HG03066 (cell line): ENCODE measurements at regions not wholly inside any gene's neighbourhood (a gene's known extent, or its start where the extent isn't known, plus 50 kb on each side); places are given as distances from the start of the nearest gene placed in this dataset.

ENCODE experiments used
- ATAC-seq: cut with Tn5 transposase; IDR thresholded peaks from one replicate; pipeline ENCODE4 v1.9.1; 2021; ENCODE audit warnings: low read depth; ENCODE audit not compliant: unreplicated experiment

- no peak for ATAC-seq
Measured at GRCh38 chr12:24482882-24483604, 465.9 kb downstream of the BCAT1 start.

GRCh38 chr12:24482044-24482443, 466.9 kb downstream of the BCAT1 start:
- no peak for ATAC-seq

GRCh38 chr12:24480766-24481449, 468.0 kb downstream of the BCAT1 start:
- no peak for ATAC-seq

GRCh38 chr12:24479131-24479530, 469.8 kb downstream of the BCAT1 start:
- ATAC-seq = no peak

- no peak for ATAC-seq
Measured at GRCh38 chr12:24478254-24478653, 470.6 kb downstream of the BCAT1 start.

- ATAC-seq = no peak
Measured at GRCh38 chr12:24476310-24476709, 472.6 kb downstream of the BCAT1 start.

GRCh38 chr12:24475337-24475736, 473.6 kb downstream of the BCAT1 start:
- ATAC-seq = no peak

- no peak for ATAC-seq
Measured at GRCh38 chr12:24473097-24473496, 475.8 kb downstream of the BCAT1 start.

- ATAC-seq = no peak
Measured at GRCh38 chr12:24470050-24470449, 478.9 kb downstream of the BCAT1 start.

- ATAC-seq = no peak
Measured at GRCh38 chr12:24469089-24469488, 479.8 kb downstream of the BCAT1 start.

- ATAC-seq = no peak
Measured at GRCh38 chr12:24467226-24467625, 481.7 kb downstream of the BCAT1 start.

GRCh38 chr12:24463375-24463774, 485.5 kb downstream of the BCAT1 start:
- ATAC-seq = no peak

- no peak for ATAC-seq
Measured at GRCh38 chr12:24462946-24463345, 486.0 kb downstream of the BCAT1 start.

GRCh38 chr12:24460506-24460905, 488.4 kb downstream of the BCAT1 start:
- no peak for ATAC-seq

GRCh38 chr12:24460099-24460498, 488.8 kb downstream of the BCAT1 start:
- ATAC-seq = no peak

GRCh38 chr12:24455811-24456210, 493.1 kb downstream of the BCAT1 start:
- ATAC-seq = no peak

- ATAC-seq = no peak
Measured at GRCh38 chr12:24447678-24448077, 498.2 kb upstream of the SOX5 start.

- ATAC-seq = no peak
Measured at GRCh38 chr12:24446287-24446686, 496.8 kb upstream of the SOX5 start.

GRCh38 chr12:24444634-24445033, 495.2 kb upstream of the SOX5 start:
- no peak for ATAC-seq

- ATAC-seq = no peak
Measured at GRCh38 chr12:24441458-24441857, 492.0 kb upstream of the SOX5 start.

GRCh38 chr12:24436667-24437066, 487.2 kb upstream of the SOX5 start:
- ATAC-seq = no peak

GRCh38 chr12:24431872-24432271, 482.4 kb upstream of the SOX5 start:
- ATAC-seq = no peak
